MCF 10A (cell line): ENCODE measurements at regions not wholly inside any gene's neighbourhood (a gene's known extent, or its start where the extent isn't known, plus 50 kb on each side); places are given as distances from the start of the nearest gene placed in this dataset.

Source experiments
- BruUV-seq: library from RNA; stranded (reverse); fragments of 400-500 nt; replicated peaks from 2 replicates; lab custom pipeline; 2021; lab: Mats Ljungman, UMichigan
- CTCF ChIA-PET: fragments of 300-600 bp; sonication (Branson Sonifier 250); formaldehyde crosslinking; extraction: SDS; loops from one replicate; lab custom pipeline; 2021; ENCODE audit warnings: antibody characterized with exemption, inconsistent platforms; lab: Yijun Ruan, JAX
- POLR2A ChIA-PET: fragments of 300-600, 350-650 bp; sonication (Branson Sonifier 250); formaldehyde crosslinking; extraction: SDS; loops from one replicate; lab custom pipeline; 2020; ENCODE audit warnings: antibody characterized with exemption, inconsistent platforms; lab: Yijun Ruan, JAX
- DNase-seq: peaks from one replicate; pipeline ENCODE4 v3.0.0-alpha.2; 2018; ENCODE audit not compliant: unreplicated experiment
- H3K27ac Mint-ChIP-seq: one replicate; pipeline ENCODE4 v1.8.0; 2022; ENCODE audit warnings: mild to moderate bottlenecking, low read depth, mixed read lengths; ENCODE audit not compliant: unreplicated experiment
- H3K27me3 Mint-ChIP-seq: one replicate; pipeline ENCODE4 v1.8.0; 2022; ENCODE audit warnings: mixed read lengths; ENCODE audit not compliant: insufficient read depth, unreplicated experiment
- H3K36me3 Mint-ChIP-seq: one replicate; pipeline ENCODE4 v1.8.0; 2022; ENCODE audit warnings: mild to moderate bottlenecking, moderate library complexity, mixed read lengths; ENCODE audit not compliant: insufficient read depth, unreplicated experiment
- H3K4me1 Mint-ChIP-seq: one replicate; pipeline ENCODE4 v1.8.0; 2022; ENCODE audit warnings: mixed read lengths; ENCODE audit not compliant: insufficient read depth, unreplicated experiment
- H3K4me3 Mint-ChIP-seq: one replicate; pipeline ENCODE4 v1.8.0; 2022; ENCODE audit warnings: mild to moderate bottlenecking, moderate library complexity, mixed read lengths; ENCODE audit not compliant: unreplicated experiment
- H3K9me3 Mint-ChIP-seq: one replicate; pipeline ENCODE4 v1.8.0; 2022; ENCODE audit warnings: mixed read lengths; ENCODE audit not compliant: unreplicated experiment
- intact Hi-C: fragments of 100-400 bp; cut with micrococcal nuclease; formaldehyde crosslinking; loops from 2 replicates; pipeline ENCODE4 v1.14.1; 2022
- TF ChIP-seq, protein P1 (sequence below): fragments of 200-600 bp; IDR thresholded peaks from one replicate; pipeline ENCODE4 v1.8.0; 2022; ENCODE audit warnings: antibody characterized with exemption, mild to moderate bottlenecking; ENCODE audit not compliant: unreplicated experiment

- DNase-seq, result no peak
- H3K27me3 Mint-ChIP-seq, result no peaks in the 10 kb centered on the region
- H3K27ac Mint-ChIP-seq, result no peak overlapping the region
- H3K9me3 Mint-ChIP-seq, result peaks cover 9% of the 10 kb centered on the region
- CTCF ChIA-PET, result no interaction called here
- no peaks in the 10 kb centered on the region for H3K36me3 Mint-ChIP-seq
- no peaks in the 10 kb centered on the region for H3K4me1 Mint-ChIP-seq
- BruUV-seq, result no TSS peak
- TF ChIP-seq, protein P1, sequence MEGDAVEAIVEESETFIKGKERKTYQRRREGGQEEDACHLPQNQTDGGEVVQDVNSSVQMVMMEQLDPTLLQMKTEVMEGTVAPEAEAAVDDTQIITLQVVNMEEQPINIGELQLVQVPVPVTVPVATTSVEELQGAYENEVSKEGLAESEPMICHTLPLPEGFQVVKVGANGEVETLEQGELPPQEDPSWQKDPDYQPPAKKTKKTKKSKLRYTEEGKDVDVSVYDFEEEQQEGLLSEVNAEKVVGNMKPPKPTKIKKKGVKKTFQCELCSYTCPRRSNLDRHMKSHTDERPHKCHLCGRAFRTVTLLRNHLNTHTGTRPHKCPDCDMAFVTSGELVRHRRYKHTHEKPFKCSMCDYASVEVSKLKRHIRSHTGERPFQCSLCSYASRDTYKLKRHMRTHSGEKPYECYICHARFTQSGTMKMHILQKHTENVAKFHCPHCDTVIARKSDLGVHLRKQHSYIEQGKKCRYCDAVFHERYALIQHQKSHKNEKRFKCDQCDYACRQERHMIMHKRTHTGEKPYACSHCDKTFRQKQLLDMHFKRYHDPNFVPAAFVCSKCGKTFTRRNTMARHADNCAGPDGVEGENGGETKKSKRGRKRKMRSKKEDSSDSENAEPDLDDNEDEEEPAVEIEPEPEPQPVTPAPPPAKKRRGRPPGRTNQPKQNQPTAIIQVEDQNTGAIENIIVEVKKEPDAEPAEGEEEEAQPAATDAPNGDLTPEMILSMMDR, result no peak
- POLR2A ChIA-PET, result no interaction called here
- H3K4me3 Mint-ChIP-seq, result no peak overlapping the region
- intact Hi-C loops, result no loop called here
Measured at GRCh38 chr9:78753039-78753438, 456.1 kb downstream of the PSAT1 start.

GRCh38 chr9:78756813-78757510, 460.0 kb downstream of the PSAT1 start:
- TF ChIP-seq, protein P1, result no peak
- H3K27me3 Mint-ChIP-seq, result no peaks in the 10 kb centered on the region
- H3K36me3 Mint-ChIP-seq, result no peaks in the 10 kb centered on the region
- no TSS peak for BruUV-seq
- ChIA-PET POLR2A (no interaction called here), CTCF (no interaction called here)
- no peaks in the 10 kb centered on the region for H3K4me1 Mint-ChIP-seq
- H3K4me3 Mint-ChIP-seq, result no peak overlapping the region
- DNase-seq, result no peak
- no peaks in the 10 kb centered on the region for H3K9me3 Mint-ChIP-seq
- intact Hi-C loops, result no loop called here
- H3K27ac Mint-ChIP-seq, result no peak overlapping the region

DNA sequence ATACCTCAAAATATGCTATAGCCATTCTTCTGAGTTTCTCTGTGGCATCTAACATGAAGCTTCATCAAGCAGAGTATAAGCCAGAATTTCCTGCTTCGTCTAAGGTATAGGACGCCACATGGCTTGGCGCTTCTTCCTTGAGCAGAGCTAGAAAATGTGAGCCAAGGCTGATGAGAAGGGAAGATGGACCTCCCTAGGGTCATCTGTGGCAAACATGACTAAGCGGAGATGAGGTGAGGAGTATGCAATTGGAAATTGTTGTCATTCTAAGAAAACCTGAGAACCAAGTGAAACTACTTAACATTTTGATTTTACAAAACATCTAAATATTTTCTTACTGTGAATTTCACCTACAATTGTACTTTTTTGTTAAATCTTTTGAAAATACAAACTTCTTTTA, 466.5 kb downstream of the PSAT1 start:
- no peaks in the 10 kb centered on the region for H3K9me3 Mint-ChIP-seq
- H3K4me3 Mint-ChIP-seq, result no peak overlapping the region
- no peak for DNase-seq
- no peaks in the 10 kb centered on the region for H3K36me3 Mint-ChIP-seq
- TF ChIP-seq, protein P1, result no peak
- no peaks in the 10 kb centered on the region for H3K4me1 Mint-ChIP-seq
- CTCF ChIA-PET, result no interaction called here
- POLR2A ChIA-PET, result no interaction called here
- intact Hi-C loops, result no loop called here
- no TSS peak for BruUV-seq
- H3K27me3 Mint-ChIP-seq, result no peaks in the 10 kb centered on the region
- H3K27ac Mint-ChIP-seq, result no peak overlapping the region

GRCh38 chr9:78765861-78766260, 468.9 kb downstream of the PSAT1 start:
- Mint-ChIP-seq H3K4me3 (no peak overlapping the region), H3K36me3 (no peaks in the 10 kb centered on the region), H3K9me3 (no peaks in the 10 kb centered on the region), H3K27ac (no peak overlapping the region), H3K27me3 (no peaks in the 10 kb centered on the region), H3K4me1 (peaks cover 6% of the 10 kb centered on the region)
- no TSS peak for BruUV-seq
- CTCF ChIA-PET, result no interaction called here
- TF ChIP-seq, protein P1, result no peak
- intact Hi-C loops, result no loop called here
- DNase-seq, result no peak
- POLR2A ChIA-PET, result no interaction called here
